Mucosa of descending colon (tissue), 3 donors: ENCODE measurements at regions not wholly inside any gene's neighbourhood (a gene's known extent, or its start where the extent isn't known, plus 50 kb on each side); places are given as distances from the start of the nearest gene placed in this dataset.

Experiments
- ATAC-seq: fragments of 200-7000 bp; cut with Tn5 transposase; one replicate; pipeline ENCODE4 v1.9.1; 2020; ENCODE audit warnings: mild to moderate bottlenecking, moderate library complexity
- DNase-seq, 3 donors: peaks; one replicate each; pipeline ENCODE4 v3.0.0-alpha.2; 2020
- H3K36me3 ChIP-seq: fragments of 200-600 bp; one replicate; pipeline ENCODE4 v1.8.0; 2021; ENCODE audit warnings: low read depth, mild to moderate bottlenecking
- H3K4me1 ChIP-seq: fragments of 200-600 bp; one replicate; pipeline ENCODE4 v1.8.0; 2021; ENCODE audit warnings: low read depth, mild to moderate bottlenecking
- H3K4me3 ChIP-seq: fragments of 200-600 bp; one replicate; pipeline ENCODE4 v1.8.0; 2021; ENCODE audit warnings: mild to moderate bottlenecking
- H3K9me3 ChIP-seq: fragments of 200-600 bp; one replicate; pipeline ENCODE4 v1.8.0; 2021; ENCODE audit warnings: mild to moderate bottlenecking
- intact Hi-C, 2 donors: fragments of 100-400 bp; cut with DNase I in 1 of 2; cut with micrococcal nuclease in 1 of 2; formaldehyde crosslinking; loops; one replicate each; pipeline versions ENCODE4 v1.11.0 to v1.11.1; 2022; cut with DNase I, micrococcal nuclease
- TF ChIP-seq, protein P1 (sequence below): fragments of 200-600 bp; IDR thresholded peaks from one replicate; pipeline ENCODE4 v1.8.0; 2022; ENCODE audit warnings: antibody characterized with exemption, mild to moderate bottlenecking
- donor health status: DM: no; HTN: no; CAD: no; lungs with moderate emphysema.
- donor health status: DM: no; HTN: no; CAD: no.
- donor health status: DM: no; HTN: yes; CAD: no.

DNA sequence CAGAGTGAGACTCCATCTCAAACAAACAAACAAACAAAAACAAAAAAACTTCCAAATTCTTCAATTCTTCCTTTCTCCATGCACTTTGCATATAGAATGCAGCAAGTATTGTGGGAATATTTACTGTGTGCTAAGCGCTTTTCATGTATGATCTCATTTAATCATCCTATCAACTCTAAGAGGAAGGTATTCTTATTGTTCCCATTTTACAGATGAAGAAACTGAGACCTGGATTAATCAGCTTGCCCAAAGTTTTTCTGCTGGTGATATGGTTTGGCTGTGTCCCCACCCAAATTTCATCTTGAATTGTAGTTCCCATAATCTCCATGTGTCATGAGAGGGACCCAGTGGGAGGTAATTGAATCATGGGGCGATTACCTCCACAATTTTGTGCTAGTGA lies 56.6 kb upstream of the KCNG1 start:
- Histone ChIP-seq H3K4me1 (no peaks in the 10 kb centered on the region), H3K36me3 (no peaks in the 10 kb centered on the region), H3K4me3 (no peak overlapping the region), H3K9me3 (no peaks in the 10 kb centered on the region)
- TF ChIP-seq, protein P1, sequence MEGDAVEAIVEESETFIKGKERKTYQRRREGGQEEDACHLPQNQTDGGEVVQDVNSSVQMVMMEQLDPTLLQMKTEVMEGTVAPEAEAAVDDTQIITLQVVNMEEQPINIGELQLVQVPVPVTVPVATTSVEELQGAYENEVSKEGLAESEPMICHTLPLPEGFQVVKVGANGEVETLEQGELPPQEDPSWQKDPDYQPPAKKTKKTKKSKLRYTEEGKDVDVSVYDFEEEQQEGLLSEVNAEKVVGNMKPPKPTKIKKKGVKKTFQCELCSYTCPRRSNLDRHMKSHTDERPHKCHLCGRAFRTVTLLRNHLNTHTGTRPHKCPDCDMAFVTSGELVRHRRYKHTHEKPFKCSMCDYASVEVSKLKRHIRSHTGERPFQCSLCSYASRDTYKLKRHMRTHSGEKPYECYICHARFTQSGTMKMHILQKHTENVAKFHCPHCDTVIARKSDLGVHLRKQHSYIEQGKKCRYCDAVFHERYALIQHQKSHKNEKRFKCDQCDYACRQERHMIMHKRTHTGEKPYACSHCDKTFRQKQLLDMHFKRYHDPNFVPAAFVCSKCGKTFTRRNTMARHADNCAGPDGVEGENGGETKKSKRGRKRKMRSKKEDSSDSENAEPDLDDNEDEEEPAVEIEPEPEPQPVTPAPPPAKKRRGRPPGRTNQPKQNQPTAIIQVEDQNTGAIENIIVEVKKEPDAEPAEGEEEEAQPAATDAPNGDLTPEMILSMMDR = no peak
- intact Hi-C loops = no loop called here
- ATAC-seq (no peak), DNase-seq (no peak)

DNA sequence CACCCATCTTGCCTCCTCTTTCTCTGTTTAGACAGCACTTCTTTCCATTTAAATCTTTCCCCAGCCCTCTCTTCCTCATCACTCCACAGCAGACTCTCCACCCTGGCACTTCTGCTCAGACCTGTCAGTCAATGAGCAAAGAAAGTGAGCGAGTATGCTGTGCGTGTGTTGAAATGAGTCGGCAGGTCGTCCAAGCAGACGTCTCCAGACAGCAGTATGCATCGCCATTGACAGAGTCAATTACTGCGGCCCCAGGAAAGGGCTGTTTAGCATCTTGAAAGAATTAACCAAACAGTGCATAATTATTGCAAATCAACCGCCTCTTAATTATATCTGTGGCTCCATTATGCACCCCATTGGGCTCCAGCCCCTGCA lies 54.8 kb upstream of the KCNG1 start:
- TF ChIP-seq, protein P1 = no peak
- no peaks in the 10 kb centered on the region for H3K9me3 ChIP-seq
- DNase-seq (no peak), ATAC-seq (no peak)
- H3K4me1 ChIP-seq = no peaks in the 10 kb centered on the region
- intact Hi-C loops = no loop called here
- no peak overlapping the region for H3K4me3 ChIP-seq
- no peaks in the 10 kb centered on the region for H3K36me3 ChIP-seq

DNA sequence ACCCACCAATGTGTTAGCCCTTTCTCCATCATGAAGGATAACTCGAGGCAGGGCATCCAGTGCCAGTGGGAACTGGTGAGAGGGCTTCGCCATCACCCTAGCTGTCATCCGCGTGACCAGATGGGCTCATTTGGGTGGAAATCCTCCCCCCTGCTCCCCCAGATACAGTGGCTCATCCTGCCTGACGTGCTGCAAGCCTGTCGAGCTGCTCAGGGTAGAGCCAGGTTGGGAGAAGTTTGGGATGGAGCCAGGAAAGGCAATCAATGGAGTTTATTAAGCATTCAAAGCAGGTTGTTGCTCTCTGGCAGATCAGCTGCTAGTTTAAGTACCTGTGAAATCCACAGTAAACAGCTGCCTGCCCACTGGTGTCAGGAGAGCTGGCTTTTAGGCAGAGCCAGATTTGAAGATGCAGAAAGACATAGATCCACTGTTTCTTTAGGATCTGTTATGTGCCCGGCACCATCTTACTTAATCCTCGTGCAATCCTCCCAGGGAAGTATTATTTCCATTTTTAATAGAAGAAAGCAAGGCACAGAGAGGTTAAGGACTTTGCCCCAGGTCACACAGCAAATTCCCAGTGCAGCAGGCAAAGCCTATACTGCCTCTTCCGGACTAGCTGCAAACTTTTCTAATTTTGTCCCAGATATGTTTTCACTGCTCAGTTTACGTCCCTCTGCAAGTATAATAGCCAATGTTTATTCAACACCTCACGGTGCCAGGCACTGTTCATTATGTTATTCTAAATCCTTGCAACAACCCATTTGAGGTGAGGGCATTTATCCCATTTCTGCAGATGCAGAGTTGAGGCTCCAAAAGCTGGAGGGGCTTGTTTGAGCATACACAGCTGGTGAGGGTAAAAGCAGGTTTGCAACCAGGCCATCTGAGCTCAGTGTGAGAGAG lies 54.1 kb upstream of the KCNG1 start:
- TF ChIP-seq, protein P1 = no peak
- intact Hi-C loops = no loop called here
- ATAC-seq (no peak), DNase-seq (no peak)
- Histone ChIP-seq H3K4me1 (no peaks in the 10 kb centered on the region), H3K9me3 (no peaks in the 10 kb centered on the region), H3K36me3 (no peaks in the 10 kb centered on the region), H3K4me3 (no peak overlapping the region)

DNA sequence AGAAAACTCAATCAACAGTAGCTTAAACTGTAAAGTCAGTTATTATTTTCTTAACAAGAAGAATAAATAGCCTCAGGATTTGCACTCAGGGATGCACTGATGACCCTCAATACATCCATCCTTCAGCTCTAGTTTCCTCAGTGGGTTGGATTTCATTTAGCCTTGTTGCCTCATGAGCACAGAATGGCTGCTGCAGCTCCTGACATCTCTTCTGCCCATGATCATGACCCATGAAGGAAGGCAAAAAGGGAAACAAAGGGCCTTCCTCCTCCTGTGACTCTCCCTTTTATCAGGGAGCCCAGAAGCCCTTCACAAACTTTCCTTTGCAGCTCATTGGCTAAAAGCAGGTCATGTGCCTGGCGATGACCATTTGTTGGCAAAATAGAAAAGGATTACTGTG lies 51.2 kb upstream of the KCNG1 start:
- no peak for DNase-seq
- intact Hi-C loops = no loop called here
- no peaks in the 10 kb centered on the region for H3K36me3 ChIP-seq
- H3K9me3 ChIP-seq = no peaks in the 10 kb centered on the region
- H3K4me1 ChIP-seq = no peaks in the 10 kb centered on the region
- no peak overlapping the region for H3K4me3 ChIP-seq
- TF ChIP-seq, protein P1 = no peak
- ATAC-seq = no peak
